SK-N-DZ (cell line): ENCODE measurements at regions not wholly inside any gene's neighbourhood (a gene's known extent, or its start where the extent isn't known, plus 50 kb on each side); places are given as distances from the start of the nearest gene placed in this dataset.

Source experiments
- DNase-seq: peaks from one replicate; pipeline ENCODE4 v3.0.0-alpha.2; 2015; ENCODE audit warnings: low spot score

GRCh38 chr3:43783987-43784639, 93.4 kb downstream of the ABHD5 start:
- no peak for DNase-seq

GRCh38 chr3:43784640-43785011, 93.9 kb downstream of the ABHD5 start:
- no peak for DNase-seq

- DNase-seq, result no peak
Measured at GRCh38 chr3:43785551-43785950, 94.8 kb downstream of the ABHD5 start.

GRCh38 chr3:43786102-43786501, 95.4 kb downstream of the ABHD5 start:
- DNase-seq, result no peak

GRCh38 chr3:43786526-43787305, 96.0 kb downstream of the ABHD5 start:
- no peak for DNase-seq

- no peak for DNase-seq
Measured at GRCh38 chr3:43787330-43787729, 96.6 kb downstream of the ABHD5 start.

GRCh38 chr3:43789028-43789427, 98.3 kb downstream of the ABHD5 start:
- no peak for DNase-seq

GRCh38 chr3:43790060-43790459, 99.3 kb downstream of the ABHD5 start:
- DNase-seq, result no peak

- no peak for DNase-seq
Measured at GRCh38 chr3:43790476-43790875, 99.7 kb downstream of the ABHD5 start.

GRCh38 chr3:43791246-43791645, 100.5 kb downstream of the ABHD5 start:
- DNase-seq, result no peak

- DNase-seq, result no peak
Measured at GRCh38 chr3:43792904-43793303, 102.2 kb downstream of the ABHD5 start.

- DNase-seq, result no peak
Measured at GRCh38 chr3:43793648-43794372, 103.1 kb downstream of the ABHD5 start.

- no peak for DNase-seq
Measured at GRCh38 chr3:43794776-43795175, 104.0 kb downstream of the ABHD5 start.

- no peak for DNase-seq
Measured at GRCh38 chr3:43795491-43795890, 104.8 kb downstream of the ABHD5 start.

- DNase-seq, result no peak
Measured at GRCh38 chr3:43796041-43796596, 105.4 kb downstream of the ABHD5 start.

- no peak for DNase-seq
Measured at GRCh38 chr3:43797794-43798193, 107.1 kb downstream of the ABHD5 start.

GRCh38 chr3:43810797-43811196, 120.1 kb downstream of the ABHD5 start:
- no peak for DNase-seq

- DNase-seq, result no peak
Measured at GRCh38 chr3:43814461-43814860, 123.7 kb downstream of the ABHD5 start.

GRCh38 chr3:43816372-43816771, 125.6 kb downstream of the ABHD5 start:
- no peak for DNase-seq

- DNase-seq, result no peak
Measured at GRCh38 chr3:43817064-43817463, 126.3 kb downstream of the ABHD5 start.

- no peak for DNase-seq
Measured at GRCh38 chr3:43817825-43818224, 127.1 kb downstream of the ABHD5 start.

GRCh38 chr3:43818229-43818628, 127.5 kb downstream of the ABHD5 start:
- no peak for DNase-seq
